HS-5 (cell line): ENCODE measurements at regions not wholly inside any gene's neighbourhood (a gene's known extent, or its start where the extent isn't known, plus 50 kb on each side); places are given as distances from the start of the nearest gene placed in this dataset.

ENCODE experiments used
- DNase-seq: peaks from one replicate; pipeline ENCODE4 v3.0.0-alpha.2; 2012; ENCODE audit warnings: low read depth

DNA sequence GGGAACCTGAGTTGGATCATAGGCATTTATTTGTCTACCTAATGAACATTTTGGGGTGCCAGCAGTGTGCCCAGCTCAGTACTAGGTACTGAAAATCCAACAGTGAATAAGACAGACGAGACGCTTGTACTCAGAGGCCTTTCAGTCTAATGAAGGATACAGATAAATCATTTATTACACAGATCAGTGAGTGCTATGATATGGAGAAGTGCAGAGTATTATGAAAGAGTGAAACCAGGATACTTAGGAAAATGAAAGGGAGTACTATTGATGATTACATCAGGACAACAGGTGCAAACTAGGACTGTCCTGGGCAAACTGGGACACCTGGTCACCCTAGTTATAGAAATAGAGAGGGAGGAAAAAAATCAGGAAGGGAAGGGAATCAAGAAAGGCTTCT is 207.5 kb upstream of the NCAM1 start:
- no peak for DNase-seq

DNA sequence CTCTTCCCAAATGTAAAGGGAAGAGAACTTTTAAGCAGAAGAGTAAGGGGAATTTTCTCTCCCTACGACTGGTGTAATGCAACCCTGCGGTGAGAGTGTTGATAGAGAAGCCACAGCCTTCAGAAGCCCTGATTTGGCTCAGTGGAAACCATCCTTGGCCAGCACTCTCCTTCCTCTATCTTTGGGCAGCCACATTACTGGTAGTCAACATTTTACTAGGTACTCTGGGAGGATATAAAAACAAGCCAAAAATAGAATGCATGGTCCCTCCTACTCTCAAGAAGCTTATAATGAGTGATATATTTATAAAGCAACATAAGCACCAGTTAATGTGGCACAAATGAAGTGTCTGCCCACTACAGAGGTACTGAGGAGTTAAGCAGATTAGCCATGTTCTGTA is 201.8 kb upstream of the NCAM1 start:
- no peak for DNase-seq

DNA sequence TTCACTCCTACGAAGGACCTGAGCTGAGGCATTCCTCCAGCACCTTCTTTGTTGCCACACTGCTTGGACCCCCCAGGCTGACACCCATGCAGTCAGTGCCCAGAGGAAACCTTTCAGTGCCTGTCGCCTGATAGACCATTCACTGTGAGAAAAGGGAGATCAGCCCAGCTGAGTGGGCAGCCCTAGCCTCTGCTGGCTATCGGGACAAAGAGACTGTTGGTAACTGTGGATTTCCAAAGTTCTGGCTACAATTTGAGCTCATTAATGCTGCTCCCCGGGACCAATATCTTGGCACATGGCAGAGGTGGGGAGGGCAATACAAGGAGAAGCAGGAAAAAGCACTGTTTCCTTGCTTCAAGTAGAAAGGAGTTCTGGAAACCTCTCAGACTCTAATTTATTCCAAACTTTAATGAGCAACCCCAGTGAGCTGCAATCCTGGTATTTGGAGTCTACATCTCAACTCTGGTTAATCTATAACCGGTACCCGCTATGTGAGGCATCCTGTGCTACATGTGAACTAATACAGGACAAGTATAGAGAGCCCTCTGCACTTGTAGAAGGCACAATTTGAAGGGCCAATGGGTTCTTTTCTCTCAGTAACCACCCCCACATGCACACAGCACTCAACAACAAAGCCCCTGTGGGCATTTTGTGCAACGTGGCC is 200.7 kb upstream of the NCAM1 start:
- no peak for DNase-seq

DNA sequence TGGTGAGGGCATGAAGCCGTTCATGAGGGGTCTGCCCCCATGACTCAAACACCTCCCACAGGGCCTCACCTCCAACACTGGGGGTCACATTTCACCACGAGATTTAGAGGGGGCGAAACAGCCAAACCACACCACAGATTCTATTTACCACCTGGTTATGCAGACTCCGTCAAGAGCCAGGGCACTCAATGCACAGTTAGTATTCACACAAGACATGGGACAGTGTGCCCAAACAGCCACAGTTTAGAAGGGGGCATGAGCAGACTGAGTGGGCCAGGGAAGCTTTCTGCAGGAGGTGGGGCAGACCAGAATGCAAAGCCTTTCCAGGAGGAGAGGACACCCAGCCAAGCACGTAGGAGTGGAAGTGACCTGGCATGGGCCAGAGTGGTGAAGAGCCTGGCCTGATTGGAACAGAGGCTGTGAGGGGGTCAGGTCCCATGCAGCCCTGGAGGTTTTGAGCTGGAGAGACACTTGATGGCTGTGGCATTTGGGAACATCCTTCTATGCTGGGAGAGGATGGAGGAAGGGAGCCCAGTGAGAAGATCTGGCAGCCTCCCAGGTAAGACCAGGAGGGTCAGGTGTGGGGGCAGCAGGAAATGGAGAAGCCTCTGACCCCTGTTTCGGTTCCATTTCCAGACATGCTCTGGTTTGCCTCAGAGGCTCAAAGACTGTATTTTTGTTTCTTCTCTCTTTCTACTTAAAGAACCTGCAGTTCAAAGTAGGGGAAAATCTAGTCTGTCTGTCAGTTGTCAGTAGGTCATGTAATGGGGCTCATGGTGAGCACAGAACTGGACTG is 199.1 kb upstream of the NCAM1 start:
- DNase-seq: no peak

DNA sequence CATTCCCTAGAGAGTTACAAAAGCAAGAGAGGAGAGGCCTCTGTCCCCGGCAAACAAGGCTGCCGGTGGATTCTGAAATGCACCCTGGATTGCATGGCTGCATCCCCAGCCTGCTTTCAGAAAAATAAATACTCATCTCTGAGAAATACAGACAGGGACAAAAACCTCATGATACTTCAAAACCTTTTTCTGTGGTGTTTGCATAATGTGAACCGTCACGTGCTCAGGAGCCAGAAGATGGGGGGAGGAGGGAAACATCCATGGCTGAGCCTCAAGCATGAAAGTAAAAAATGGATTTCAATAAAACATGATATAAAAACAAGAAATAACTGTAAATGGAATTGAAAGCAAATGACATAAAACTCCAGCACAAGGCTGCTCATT is 198.5 kb upstream of the NCAM1 start:
- DNase-seq: no peak

DNA sequence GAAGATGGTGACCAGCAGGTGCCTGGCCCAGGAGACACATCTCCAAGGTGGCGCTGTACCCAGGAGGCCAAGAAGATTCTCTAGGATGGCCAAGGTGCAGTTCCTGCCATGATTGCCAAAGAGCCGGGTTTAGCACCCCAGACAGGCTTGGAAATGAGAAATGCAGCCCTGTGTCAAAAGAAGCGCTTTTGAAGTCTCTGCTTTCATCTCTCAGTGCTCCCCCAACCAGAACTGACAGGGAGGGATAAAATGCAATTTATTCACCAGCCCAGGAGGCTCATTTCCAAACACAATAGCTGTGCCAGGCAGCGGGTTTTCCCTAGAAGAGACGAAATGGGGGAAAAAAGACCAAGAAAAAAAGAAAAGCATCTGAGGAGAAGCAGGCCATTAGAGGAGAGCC is 195.9 kb upstream of the NCAM1 start:
- DNase-seq: no peak

DNA sequence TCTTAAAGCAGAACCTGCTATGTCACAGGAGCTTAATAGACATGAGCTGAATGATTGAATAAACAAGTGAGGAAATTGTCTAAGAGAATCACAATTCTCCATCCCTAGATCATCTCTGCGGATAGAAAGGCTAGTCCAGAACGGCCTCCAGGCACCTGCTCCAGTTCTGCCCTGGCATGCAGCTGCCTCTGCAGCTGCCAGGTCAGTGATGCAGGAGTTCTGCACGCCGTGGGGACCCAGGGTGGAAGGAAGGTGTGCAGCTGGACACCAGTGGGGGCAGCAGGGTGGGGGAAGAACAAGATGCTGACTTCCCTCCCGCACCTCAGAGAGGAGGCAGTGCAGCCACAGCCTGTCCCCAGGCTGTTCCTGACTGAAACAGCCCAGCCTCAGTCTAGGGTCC is 192.1 kb upstream of the NCAM1 start:
- DNase-seq: no peak

DNA sequence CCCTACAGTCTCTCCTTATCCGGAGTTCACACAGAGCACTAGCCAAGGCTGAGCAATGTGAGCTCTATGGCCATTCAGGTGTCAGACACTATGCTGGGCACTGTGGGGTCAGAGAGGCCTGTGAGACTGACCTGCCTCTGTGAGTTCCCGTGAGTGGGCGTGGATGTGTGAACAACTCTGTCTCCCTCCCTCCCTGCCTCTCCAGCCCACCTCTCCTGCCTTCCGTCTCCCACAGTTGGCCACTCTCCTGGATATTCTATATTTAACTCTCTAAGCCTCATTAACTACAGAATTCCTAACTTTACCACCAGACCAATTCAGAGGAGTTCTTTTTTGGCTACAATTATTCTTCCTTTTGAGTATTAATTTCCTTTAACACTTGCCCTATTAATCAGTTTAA is 191.6 kb upstream of the NCAM1 start:
- no peak for DNase-seq

DNA sequence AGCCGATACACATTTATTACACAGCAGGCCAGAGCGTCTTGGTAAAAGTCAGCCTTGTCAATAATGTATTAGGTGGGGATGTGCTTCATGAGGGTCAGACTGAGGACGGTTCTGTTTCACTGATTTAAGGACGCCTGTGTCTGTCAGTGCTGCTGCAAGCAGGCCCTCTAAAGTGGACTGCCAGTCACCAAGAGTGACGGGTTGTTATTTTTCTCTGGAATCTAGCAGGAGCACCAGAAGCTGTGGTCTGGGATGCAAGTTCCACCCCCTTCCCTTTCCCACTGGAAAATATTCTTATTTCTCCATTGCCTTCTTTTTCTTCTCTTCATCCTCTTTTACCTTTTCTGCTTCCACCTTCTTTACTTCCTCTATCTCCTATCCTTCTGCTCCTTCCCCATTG is 191.2 kb upstream of the NCAM1 start:
- DNase-seq: no peak

DNA sequence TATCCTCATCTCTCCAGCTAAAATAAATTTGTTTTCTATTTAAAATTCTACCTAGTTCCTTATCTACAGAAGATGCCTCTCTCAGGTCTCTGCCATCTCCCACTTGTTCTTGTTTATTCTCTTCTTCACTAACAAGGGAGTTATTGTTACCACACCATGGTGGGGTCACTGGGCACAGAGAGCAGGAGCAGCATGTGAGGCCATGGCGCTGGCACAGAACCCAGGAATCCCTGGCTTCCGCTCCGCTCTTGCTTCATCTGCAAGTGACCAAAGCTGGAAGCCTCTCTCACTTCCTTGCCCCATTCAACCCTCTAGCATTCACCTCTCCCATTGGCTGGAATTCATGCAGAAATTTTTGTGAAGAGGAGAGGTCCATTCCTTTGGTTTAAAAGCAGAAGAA is 190.7 kb upstream of the NCAM1 start:
- no peak for DNase-seq

DNA sequence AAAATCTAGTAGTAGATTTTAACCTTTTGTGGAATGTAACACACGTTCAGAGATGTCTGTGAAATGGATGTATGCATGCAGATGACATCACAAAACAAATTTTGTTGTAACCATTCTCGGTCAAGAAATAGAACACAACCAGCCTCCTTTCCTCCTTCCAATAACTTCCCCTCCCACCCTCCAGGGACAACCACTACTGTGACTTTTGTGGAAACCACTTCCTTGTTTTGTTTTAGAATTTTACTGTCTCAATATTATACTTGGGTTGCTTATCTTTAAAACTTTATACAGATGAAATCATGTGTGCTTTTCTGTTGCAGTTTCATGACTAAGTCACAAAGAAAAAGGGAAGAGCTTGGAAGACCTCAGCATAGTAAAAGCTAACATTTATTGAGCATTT is 189.4 kb upstream of the NCAM1 start:
- no peak for DNase-seq

DNA sequence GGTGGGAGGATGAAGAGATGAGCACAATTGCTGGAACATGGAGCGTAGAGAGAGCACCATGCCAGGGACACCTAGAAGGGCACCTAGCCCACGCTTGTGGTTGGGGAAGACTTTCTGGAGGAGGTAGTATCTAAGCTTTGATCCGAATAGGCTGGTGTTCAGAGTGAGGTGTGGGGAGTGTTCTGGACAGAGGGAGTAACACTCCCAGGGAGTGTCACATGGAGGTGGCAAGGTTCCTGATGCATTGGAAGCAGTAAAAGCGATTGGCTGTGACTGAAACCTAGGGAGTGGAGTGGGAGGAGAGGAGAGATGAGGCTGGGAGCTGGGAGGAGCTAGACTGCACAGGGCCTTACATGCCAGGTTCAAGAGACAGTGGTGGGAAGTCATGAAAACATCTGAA is 188.0 kb upstream of the NCAM1 start:
- no peak for DNase-seq

DNA sequence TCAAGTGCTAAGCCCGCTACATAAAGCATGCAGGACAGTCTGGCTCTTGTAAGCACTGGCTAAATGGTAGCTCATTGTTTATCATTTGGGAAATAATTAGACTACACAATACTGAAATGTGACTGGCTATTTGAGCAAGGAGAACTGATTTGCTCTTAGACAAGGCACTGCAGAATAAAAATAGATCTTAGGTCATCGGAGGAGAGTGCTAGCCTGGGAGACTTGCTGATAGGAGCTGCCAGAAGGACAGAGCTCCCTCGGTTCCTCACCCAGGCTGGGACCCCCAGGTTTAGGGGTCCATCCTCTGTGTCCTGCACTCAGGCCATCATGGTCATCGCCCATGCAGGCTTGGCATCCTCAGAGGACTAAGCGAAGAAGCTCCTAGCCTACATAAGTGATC is 184.4 kb upstream of the NCAM1 start:
- DNase-seq: no peak

DNA sequence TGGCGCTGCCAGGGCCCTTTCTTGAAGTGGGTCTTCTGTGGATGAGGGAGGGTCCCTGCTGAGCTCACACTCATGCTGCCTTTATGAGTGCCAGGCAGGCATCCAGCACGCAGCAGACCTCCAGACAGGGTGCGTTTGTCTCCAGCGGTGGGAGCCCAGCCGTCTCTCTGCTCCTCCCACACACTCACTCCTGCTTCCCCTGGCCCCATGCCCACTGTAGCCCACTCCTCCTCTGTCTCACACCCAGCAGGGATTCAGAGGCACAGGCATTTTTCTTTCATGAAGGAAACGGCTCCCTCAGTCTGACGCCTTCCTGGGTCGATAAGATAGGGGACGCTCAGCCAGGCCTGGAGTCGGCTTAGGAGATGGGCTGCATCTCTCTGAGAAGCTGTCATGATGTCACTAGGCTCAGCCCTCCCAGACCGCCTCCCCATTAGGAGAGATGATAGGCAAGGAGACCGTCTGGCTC is 183.9 kb upstream of the NCAM1 start:
- no peak for DNase-seq

DNA sequence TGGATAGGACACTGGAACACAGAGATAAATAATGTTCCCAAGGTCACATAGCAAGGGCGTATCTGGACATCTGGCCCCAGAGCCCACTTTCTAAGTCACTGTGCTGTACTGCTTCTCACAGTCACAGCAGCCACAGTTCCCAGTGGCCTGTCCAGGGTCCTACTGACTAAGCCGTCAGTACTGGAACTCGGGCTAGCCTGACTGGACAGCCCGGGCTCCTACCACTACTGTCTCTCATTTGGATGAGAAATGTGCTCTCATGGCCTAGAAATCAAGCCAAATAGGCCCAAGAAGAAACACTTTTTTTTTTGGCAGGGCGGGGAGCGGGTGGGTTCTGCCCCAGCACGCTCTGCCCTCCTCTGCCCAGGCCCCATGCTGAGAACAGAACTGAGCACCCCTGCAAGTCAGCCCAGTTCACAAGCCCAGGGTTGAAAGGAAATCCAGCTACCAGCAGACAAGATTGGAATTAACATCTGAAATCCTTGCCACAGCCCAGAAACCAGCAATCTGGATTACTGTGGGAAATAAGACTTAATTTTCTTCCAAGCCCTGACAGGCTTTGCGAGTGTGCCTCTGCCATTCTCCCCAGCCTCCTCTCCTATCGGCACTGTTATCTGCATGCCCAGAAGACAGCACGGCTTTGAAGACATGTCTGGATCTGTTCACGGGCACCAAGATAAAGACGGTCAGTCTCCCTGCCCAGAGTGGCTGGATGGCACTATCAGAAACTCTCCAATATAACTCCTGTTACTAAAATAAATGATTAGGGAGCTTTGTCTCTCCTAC is 182.9 kb upstream of the NCAM1 start:
- DNase-seq: no peak

DNA sequence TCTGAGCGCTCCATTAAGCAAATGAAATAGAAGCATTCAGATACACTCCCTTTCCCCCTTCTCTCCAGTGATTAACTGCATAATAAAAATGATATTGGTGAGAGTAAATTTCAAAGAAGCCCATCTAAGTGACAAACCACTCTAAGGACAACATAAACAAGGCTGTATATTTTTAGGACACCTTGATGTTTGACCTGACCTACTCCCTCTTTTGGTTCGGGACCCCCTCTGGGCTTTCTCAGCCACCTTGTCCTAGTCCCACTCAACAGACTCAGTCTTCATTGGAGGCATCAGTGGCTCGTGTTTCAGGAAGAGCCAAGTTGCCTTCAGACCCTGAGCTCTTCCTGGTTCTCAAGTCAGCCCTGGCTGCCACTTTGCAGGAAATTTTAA is 182.3 kb upstream of the NCAM1 start:
- DNase-seq: no peak

DNA sequence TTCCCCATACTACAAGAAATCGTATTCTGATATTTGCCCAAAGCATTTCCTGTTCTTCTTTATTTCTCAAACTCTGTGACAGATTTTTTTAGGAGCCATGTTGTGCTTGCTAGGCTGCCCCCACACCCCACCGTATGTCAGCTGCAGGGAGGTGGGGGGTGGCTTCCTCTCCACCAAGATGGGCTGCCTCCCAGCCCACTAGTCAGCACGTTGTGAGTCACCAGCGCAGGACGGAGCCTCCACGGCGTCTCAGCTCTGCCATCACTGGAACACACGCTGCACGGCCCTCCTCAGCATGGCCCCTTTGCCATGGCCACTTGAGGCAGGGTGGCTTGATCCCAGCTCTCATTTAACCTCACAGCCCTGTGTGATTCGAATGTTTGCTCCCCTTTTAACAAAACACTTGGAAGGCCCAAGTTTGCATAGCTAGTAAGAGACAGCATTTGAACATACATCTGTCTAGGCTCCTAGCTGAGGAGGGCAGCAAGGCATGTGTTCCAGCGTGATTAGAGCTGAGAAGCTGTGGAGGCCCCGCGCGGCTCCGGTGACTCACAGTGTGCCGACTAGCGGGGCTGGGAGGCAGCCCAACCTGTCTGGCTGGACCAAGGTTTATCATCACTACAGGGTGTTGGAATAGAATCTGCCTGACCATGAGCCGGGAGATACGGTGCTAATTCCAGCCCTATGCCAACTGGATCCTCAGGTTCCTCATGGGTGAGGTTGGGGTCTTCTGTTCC is 180.7 kb upstream of the NCAM1 start:
- DNase-seq: no peak

DNA sequence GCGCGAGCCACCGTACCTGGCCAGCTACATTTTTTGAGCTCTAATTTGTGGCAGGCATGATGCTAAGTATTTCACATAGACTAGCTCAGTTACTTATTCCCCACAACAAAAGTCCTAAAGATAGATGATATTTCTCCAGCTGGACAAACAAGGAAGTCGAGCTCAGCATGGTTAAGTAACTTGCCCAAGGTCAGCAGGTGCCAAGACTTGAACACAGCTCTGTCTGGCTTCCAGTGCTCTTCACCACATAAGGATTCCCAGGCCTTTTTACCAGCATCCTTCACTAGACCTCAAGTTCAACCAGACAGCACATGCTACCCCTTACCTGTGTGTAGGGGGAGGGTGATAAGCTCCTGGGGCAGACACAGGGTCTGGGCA is 177.3 kb upstream of the NCAM1 start:
- no peak for DNase-seq

DNA sequence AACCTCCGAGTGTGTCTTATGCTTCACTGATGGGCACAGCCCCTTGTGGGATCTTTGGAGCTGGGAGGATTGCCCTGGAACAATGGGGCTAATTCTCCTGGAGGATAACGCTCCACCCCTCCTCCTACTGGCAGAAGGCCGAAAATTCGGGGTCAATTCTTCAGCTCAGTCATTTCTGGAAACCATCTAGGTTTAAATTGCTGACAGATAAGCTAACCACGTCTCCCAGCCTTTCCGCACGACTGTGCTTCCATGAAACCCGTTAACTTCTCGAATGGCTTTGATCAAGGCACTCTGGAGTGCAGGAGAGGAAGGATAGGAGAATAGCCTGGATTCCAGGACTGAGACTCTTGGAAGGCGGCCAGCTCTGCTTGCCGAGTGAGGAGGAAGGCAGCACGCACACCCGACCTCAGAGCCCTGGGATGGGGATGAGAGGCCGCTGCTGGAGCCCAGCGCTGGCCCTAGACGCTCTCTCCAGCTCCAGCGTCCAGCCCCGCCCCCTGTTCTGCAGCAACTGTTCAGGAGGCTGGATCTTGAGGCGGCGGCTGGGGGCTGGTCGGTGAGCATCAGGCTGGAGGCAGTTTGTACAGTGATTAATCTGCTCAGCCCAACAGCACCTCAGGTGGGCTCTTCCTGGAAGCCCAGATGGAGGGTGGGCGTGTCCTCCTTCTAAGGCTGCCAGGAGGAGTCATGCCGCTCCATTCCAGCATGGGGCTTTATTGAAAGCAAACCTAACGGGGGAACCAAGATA is 176.7 kb upstream of the NCAM1 start:
- DNase-seq: no peak

DNA sequence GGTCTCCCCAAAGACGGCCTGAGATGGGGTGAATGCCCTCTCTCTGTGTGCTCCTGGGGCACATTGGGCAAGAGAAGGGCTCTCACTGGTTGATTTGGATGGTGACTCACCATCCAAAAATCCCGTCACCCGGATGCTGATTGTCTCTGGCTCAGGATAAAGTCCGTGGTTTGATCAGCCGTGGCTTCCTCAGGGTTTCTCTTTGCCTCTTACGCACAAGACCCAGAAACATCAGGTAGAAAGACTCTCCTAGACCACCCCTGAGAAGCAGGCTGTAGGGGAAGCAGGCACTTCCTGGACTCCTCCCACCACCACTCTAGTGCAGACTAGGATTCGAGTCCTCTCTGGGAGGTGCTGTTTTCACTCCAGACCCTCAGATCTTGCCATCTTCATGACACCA is 176.1 kb upstream of the NCAM1 start:
- no peak for DNase-seq

DNA sequence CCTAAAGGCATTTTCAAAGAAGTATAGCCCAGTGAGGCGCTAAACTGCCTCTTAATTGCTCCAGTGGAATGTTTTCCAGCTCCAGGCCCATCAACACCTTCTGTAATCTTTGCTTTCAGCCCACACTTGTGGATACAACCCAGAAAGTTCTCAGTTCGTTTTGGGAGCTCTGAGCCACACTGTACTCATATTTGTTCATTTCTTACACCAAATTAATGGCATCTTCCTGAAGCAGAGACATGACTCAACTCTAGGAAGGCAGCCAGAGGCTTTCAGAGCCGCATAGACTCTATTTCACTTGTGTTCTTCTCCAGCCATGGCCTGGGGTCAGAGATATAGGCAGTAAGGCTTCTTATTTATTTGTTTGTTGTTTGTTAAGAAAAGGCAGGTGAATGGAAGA is 175.5 kb upstream of the NCAM1 start:
- no peak for DNase-seq

DNA sequence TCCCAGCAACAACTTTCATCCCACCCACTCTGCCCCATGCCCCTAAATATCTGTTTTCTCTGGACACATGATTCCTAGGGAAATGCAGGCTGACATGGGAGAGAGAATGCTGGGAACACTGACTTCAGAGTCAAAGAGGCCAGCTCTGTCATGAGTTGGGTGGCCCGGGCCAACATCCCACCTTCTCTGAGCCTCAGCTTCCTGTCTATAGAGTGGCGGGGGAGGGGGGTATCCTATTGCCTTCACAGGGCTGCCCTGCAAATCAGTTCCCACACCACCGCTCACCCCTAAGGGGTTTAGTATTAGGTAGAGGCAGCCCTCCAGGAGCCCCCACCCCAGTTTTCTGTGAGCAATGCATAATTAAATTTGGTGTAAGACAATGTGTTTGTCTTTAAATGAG is 175.0 kb upstream of the NCAM1 start:
- no peak for DNase-seq
